CD14-positive monocyte (primary cell): ENCODE measurements at regions not wholly inside any gene's neighbourhood (a gene's known extent, or its start where the extent isn't known, plus 50 kb on each side); places are given as distances from the start of the nearest gene placed in this dataset. TPM values are rescaled to one million over a fixed set of nuclear protein-coding genes. Genes with fewer than 3 reads are reported as not detected.

ENCODE experiments used
- DNase-seq, 3 donors: peaks; one replicate each; pipeline ENCODE4 v3.0.0-alpha.2; 2011 to 2022
- H2AFZ ChIP-seq: 2 replicates; pipeline ENCODE4 v1.6.0; 2012; ENCODE audit warnings: mild to moderate bottlenecking, low read depth, low read length, inconsistent platforms; ENCODE audit not compliant: insufficient read depth, poor library complexity, severe bottlenecking
- H3K27ac ChIP-seq, 2 donors: 1 replicate in 1 of 2; 2 replicates in 1 of 2; pipeline ENCODE4 v1.5.1; 2012 to 2013; ENCODE audit warnings: low read length in 2 of 2, control low read depth in 1 of 2, inconsistent platforms in 1 of 2, low read depth in 1 of 2, mild to moderate bottlenecking in 1 of 2
- H3K27me3 ChIP-seq, 2 donors: one replicate each; pipeline versions ENCODE4 v1.6.0 to v1.6.1; 2011 to 2013; ENCODE audit warnings: low read length in 2 of 2; ENCODE audit not compliant: control insufficient read depth in 2 of 2, insufficient read depth in 2 of 2
- H3K36me3 ChIP-seq, 2 donors: replicated peaks in 1 of 2; 1 replicate in 1 of 2; 2 replicates in 1 of 2; pipeline versions ENCODE4 v1.5.1 to v1.6.1; 2012 to 2013; ENCODE audit warnings: low read length in 2 of 2, control low read depth in 1 of 2, inconsistent platforms in 1 of 2, mild to moderate bottlenecking in 1 of 2; ENCODE audit not compliant: insufficient read depth in 2 of 2, control insufficient read depth in 1 of 2
- H3K4me1 ChIP-seq, 2 donors: 1 replicate in 1 of 2; 2 replicates in 1 of 2; pipeline versions ENCODE4 v1.5.1 to v1.6.1; 2012 to 2013; ENCODE audit warnings: low read length in 2 of 2, control low read depth in 1 of 2, inconsistent platforms in 1 of 2, mild to moderate bottlenecking in 1 of 2, moderate library complexity in 1 of 2; ENCODE audit not compliant: insufficient read depth in 2 of 2, control insufficient read depth in 1 of 2
- H3K4me2 ChIP-seq: replicated peaks from 2 replicates; pipeline ENCODE3; 2012; ENCODE audit warnings: low read length, moderate library complexity, mild to moderate bottlenecking; ENCODE audit not compliant: poor library complexity, severe bottlenecking; ENCODE audit errors: extremely low read depth
- H3K4me3 ChIP-seq, 3 experiments: fragments of 200-600 bp in 1 of 3; sonication (generic) in 1 of 3; replicated peaks in 1 of 3; 1 replicate in 2 of 3; 2 replicates in 1 of 3; pipeline ENCODE4 v1.5.1; 2011 to 2013; ENCODE audit warnings: low read length in 3 of 3, mild to moderate bottlenecking in 3 of 3, control low read depth in 2 of 3, low read depth in 2 of 3, inconsistent platforms in 1 of 3, moderate library complexity in 1 of 3
- H3K79me2 ChIP-seq: 2 replicates; pipeline ENCODE4 v1.6.0; 2012; ENCODE audit warnings: mild to moderate bottlenecking, control low read depth, inconsistent platforms, low read length, moderate library complexity; ENCODE audit not compliant: insufficient read depth
- H3K9ac ChIP-seq: 2 replicates; pipeline ENCODE4 v1.6.0; 2017; ENCODE audit warnings: low read length, mild to moderate bottlenecking; ENCODE audit not compliant: insufficient read depth, poor library complexity, severe bottlenecking
- H3K9me3 ChIP-seq, 2 donors: replicated peaks in 1 of 2; 1 replicate in 1 of 2; 2 replicates in 1 of 2; pipeline versions ENCODE4 v1.5.1 to v1.6.1; 2012 to 2013; ENCODE audit warnings: low read length in 2 of 2, control low read depth in 1 of 2; ENCODE audit not compliant: control insufficient read depth in 1 of 2, insufficient read depth in 1 of 2
- H4K20me1 ChIP-seq: 2 replicates; pipeline ENCODE4 v1.6.0; 2012; ENCODE audit warnings: mild to moderate bottlenecking, low read length, control low read depth, moderate library complexity; ENCODE audit not compliant: insufficient read depth
- H3K27ac Mint-ChIP-seq, 7 donors: one replicate each; pipeline ENCODE4 v1.8.0; 2020; ENCODE audit warnings: mild to moderate bottlenecking in 7 of 7, mixed read lengths in 7 of 7, moderate library complexity in 6 of 7, inconsistent platforms in 2 of 7
- H3K27me3 Mint-ChIP-seq, 3 donors: one replicate each; pipeline ENCODE4 v1.8.0; 2021 to 2022; ENCODE audit warnings: low read depth in 3 of 3, mild to moderate bottlenecking in 3 of 3, mixed read lengths in 3 of 3, moderate library complexity in 3 of 3, inconsistent platforms in 1 of 3
- H3K36me3 Mint-ChIP-seq, 2 donors: one replicate each; pipeline ENCODE4 v1.8.0; 2020; ENCODE audit warnings: mixed read lengths in 2 of 2, inconsistent platforms in 1 of 2, mild to moderate bottlenecking in 1 of 2
- H3K4me1 Mint-ChIP-seq: one replicate; pipeline ENCODE4 v1.8.0; 2020; ENCODE audit warnings: mild to moderate bottlenecking, mixed read lengths
- H3K4me3 Mint-ChIP-seq, 2 donors: one replicate each; pipeline ENCODE4 v1.8.0; 2020; ENCODE audit warnings: mild to moderate bottlenecking in 2 of 2, mixed read lengths in 2 of 2, moderate library complexity in 1 of 2
- H3K9me3 Mint-ChIP-seq, 7 donors: one replicate each; pipeline ENCODE4 v1.8.0; 2020 to 2022; ENCODE audit warnings: mixed read lengths in 7 of 7, mild to moderate bottlenecking in 6 of 7, moderate library complexity in 6 of 7, inconsistent platforms in 2 of 7
- WGBS: methylation state at CpG from one replicate; pipeline ENCODE4 v1.1.5; 2013; ENCODE audit warnings: missing lambda C conversion rate; ENCODE audit not compliant: insufficient coverage; 5-methylcytosine and 5-hydroxymethylcytosine counted together
- intact Hi-C, 2 donors: fragments of 100-400 bp; cut with micrococcal nuclease; formaldehyde crosslinking; loops; one replicate each; pipeline versions ENCODE4 v1.15.0 to v1.15.1; 2023
- small RNA-seq: library from RNA; depleted of rRNA; stranded (forward); fragments of <200 nt; gene quantifications from one replicate; pipeline ENCODE3, GENCODE V24; 2012; ENCODE audit warnings: low read depth; ENCODE audit not compliant: insufficient read length
- TF ChIP-seq, protein P1 (sequence below): fragments of 200-600 bp; IDR thresholded peaks from one replicate; pipeline ENCODE4 v1.8.0; 2022; ENCODE audit warnings: antibody characterized with exemption, mild to moderate bottlenecking

DNA sequence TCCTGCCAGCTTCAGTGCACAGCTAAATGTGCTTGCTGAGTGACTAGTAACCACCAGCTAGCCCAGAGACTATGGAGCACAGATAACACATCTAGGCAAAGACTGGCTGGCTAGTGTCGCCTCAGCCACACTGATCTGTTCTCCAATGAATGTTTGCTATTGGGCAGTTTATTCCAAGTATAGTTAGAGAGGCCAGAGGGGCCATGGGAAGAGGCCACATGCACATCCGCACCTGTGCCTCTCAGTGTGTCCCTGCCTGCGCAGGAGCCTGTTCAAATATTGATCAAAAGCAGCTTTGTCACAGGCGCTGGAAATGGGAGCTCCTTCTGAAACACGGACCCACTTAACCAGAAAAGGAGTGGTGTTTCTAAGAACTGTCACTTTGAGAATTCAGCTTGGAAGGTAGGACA is 51.3 kb upstream of the ATP1A1 start:
- WGBS = 100% methylated on average over 3 of the region's 5 CpGs
- H3K9me3 Mint-ChIP-seq = no peaks in the 10 kb centered on the region
- H3K9ac ChIP-seq = no peak overlapping the region
- H3K4me3 Mint-ChIP-seq = no peak overlapping the region
- H3K27ac Mint-ChIP-seq = no peak overlapping the region
- no peaks in the 10 kb centered on the region for H3K36me3 ChIP-seq
- peaks cover 0 to 4% (median 0%) of the 10 kb centered on the region in 3 donors for H3K27me3 Mint-ChIP-seq
- no peaks in the 10 kb centered on the region for H3K9me3 ChIP-seq
- H3K4me1 ChIP-seq = no peaks in the 10 kb centered on the region
- H3K27me3 ChIP-seq = no peaks in the 10 kb centered on the region
- no peak overlapping the region for H3K27ac ChIP-seq
- no peaks in the 10 kb centered on the region for H3K79me2 ChIP-seq
- intact Hi-C loops = no loop called here
- no peaks in the 10 kb centered on the region for H4K20me1 ChIP-seq
- no peak overlapping the region for H3K4me3 ChIP-seq
- H3K4me2 ChIP-seq = no peak overlapping the region
- no peak for DNase-seq
- TF ChIP-seq, protein P1, sequence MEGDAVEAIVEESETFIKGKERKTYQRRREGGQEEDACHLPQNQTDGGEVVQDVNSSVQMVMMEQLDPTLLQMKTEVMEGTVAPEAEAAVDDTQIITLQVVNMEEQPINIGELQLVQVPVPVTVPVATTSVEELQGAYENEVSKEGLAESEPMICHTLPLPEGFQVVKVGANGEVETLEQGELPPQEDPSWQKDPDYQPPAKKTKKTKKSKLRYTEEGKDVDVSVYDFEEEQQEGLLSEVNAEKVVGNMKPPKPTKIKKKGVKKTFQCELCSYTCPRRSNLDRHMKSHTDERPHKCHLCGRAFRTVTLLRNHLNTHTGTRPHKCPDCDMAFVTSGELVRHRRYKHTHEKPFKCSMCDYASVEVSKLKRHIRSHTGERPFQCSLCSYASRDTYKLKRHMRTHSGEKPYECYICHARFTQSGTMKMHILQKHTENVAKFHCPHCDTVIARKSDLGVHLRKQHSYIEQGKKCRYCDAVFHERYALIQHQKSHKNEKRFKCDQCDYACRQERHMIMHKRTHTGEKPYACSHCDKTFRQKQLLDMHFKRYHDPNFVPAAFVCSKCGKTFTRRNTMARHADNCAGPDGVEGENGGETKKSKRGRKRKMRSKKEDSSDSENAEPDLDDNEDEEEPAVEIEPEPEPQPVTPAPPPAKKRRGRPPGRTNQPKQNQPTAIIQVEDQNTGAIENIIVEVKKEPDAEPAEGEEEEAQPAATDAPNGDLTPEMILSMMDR = no peak
- H3K36me3 Mint-ChIP-seq = no peaks in the 10 kb centered on the region
- peaks cover 3% of the 10 kb centered on the region for H3K4me1 Mint-ChIP-seq
- H2AFZ ChIP-seq = no peak overlapping the region

GRCh38 chr1:116322752-116323405 is 50.2 kb upstream of the ATP1A1 start:
- no peaks in the 10 kb centered on the region for H3K79me2 ChIP-seq
- no peaks in the 10 kb centered on the region for H3K36me3 Mint-ChIP-seq
- no CpG with 5 or more reads among the region's 3 CpGs for WGBS
- H3K27ac ChIP-seq = no peak overlapping the region
- TF ChIP-seq, protein P1 = no peak
- H3K9ac ChIP-seq = no peak overlapping the region
- no peak overlapping the region for H2AFZ ChIP-seq
- H3K27me3 ChIP-seq = no peaks in the 10 kb centered on the region
- H4K20me1 ChIP-seq = no peaks in the 10 kb centered on the region
- intact Hi-C loops = no loop called here
- no peaks in the 10 kb centered on the region for H3K36me3 ChIP-seq
- no peak overlapping the region for H3K27ac Mint-ChIP-seq
- no peak overlapping the region for H3K4me2 ChIP-seq
- peaks cover 0 to 4% (median 0%) of the 10 kb centered on the region in 3 donors for H3K27me3 Mint-ChIP-seq
- H3K4me3 Mint-ChIP-seq = no peak overlapping the region
- H3K4me3 ChIP-seq = no peak overlapping the region
- no peaks in the 10 kb centered on the region for H3K9me3 ChIP-seq
- H3K4me1 ChIP-seq = no peaks in the 10 kb centered on the region
- DNase-seq = no peak
- no peaks in the 10 kb centered on the region for H3K9me3 Mint-ChIP-seq
- H3K4me1 Mint-ChIP-seq = peaks cover 3% of the 10 kb centered on the region

Small RNA genes lying in the stretch of these regions (small RNA-seq; reads per million reads assigned to genes)
- not detected for gene RF00012
